Ishikawa (cell line): ENCODE measurements at regions not wholly inside any gene's neighbourhood (a gene's known extent, or its start where the extent isn't known, plus 50 kb on each side); places are given as distances from the start of the nearest gene placed in this dataset.

Experiments
- EGR1 ChIP-seq: IDR thresholded peaks from 2 replicates; pipeline ENCODE4 v1.6.1; 2012
- EP300 ChIP-seq: IDR thresholded peaks from 2 replicates; pipeline ENCODE4 v1.6.1; 2012; ENCODE audit warnings: borderline replicate concordance
- FOXM1 ChIP-seq: IDR thresholded peaks from 2 replicates; pipeline ENCODE4 v1.6.1; 2012; ENCODE audit warnings: low read depth, borderline replicate concordance
- MAX ChIP-seq: IDR thresholded peaks from 2 replicates; pipeline ENCODE4 v1.6.1; 2012
- NFIC ChIP-seq: IDR thresholded peaks from 2 replicates; pipeline ENCODE4 v1.6.1; 2012
- RAD21 ChIP-seq: IDR thresholded peaks from 2 replicates; pipeline ENCODE4 v1.6.1; 2012; ENCODE audit warnings: low read depth
- REST ChIP-seq: IDR thresholded peaks from 2 replicates; pipeline ENCODE4 v1.6.1; 2012; ENCODE audit warnings: low read depth, mild to moderate bottlenecking
- TAF1 ChIP-seq: IDR thresholded peaks from 2 replicates; pipeline ENCODE4 v1.6.1; 2012; ENCODE audit warnings: low read depth, mild to moderate bottlenecking
- TEAD4 ChIP-seq: IDR thresholded peaks from 2 replicates; pipeline ENCODE4 v1.6.1; 2012
- ZBTB7A ChIP-seq: IDR thresholded peaks from 2 replicates; pipeline ENCODE4 v1.6.1; 2012; ENCODE audit warnings: low read depth
- TF ChIP-seq, protein P1 (sequence below): IDR thresholded peaks from 2 replicates; pipeline ENCODE4 v1.6.1; 2012

DNA sequence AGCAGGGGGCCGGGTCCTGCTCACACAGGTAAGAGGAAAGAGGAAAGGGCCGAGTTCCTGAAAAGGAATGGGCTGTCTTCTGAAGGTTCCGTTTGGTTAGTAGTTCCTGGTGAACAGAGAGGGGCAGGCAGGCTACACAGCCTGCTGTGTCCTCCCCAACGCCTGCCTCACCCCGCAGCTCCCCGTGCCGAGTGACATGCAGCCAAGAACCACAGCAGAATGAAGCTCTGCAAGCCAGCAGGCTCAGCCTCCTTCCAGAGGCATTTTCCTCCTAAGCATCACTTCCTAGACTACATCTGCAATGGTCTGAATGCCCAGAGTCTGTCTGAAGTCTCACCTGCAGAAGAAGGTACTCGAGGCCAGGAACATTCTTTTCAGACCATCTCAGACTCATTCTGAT lies 202.4 kb upstream of the TCERG1L start:
- TF ChIP-seq, protein P1, sequence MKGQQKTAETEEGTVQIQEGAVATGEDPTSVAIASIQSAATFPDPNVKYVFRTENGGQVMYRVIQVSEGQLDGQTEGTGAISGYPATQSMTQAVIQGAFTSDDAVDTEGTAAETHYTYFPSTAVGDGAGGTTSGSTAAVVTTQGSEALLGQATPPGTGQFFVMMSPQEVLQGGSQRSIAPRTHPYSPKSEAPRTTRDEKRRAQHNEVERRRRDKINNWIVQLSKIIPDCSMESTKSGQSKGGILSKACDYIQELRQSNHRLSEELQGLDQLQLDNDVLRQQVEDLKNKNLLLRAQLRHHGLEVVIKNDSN, result no peak
- no peak for TF ChIP-seq RAD21
- TF ChIP-seq REST, result no peak
- TF ChIP-seq EP300, result no peak
- no peak for TF ChIP-seq EGR1
- TF ChIP-seq TEAD4, result no peak
- TF ChIP-seq NFIC, result no peak
- TF ChIP-seq ZBTB7A, result no peak
- no peak for TF ChIP-seq FOXM1
- no peak for TF ChIP-seq MAX
- no peak for TF ChIP-seq TAF1
